Tibial artery (tissue), 4 donors: ENCODE measurements at regions not wholly inside any gene's neighbourhood (a gene's known extent, or its start where the extent isn't known, plus 50 kb on each side); places are given as distances from the start of the nearest gene placed in this dataset.
A peak's percentile ranks its signal among the peaks of the same experiment; 100 is the strongest.
"Not testable (repeated sequence)": the region's sequence is repeated elsewhere in the genome, so short reads cannot be mapped to it uniquely, and the experiment has no call there.

Experiments
- DNase-seq, 2 donors: peaks; one replicate each; pipeline ENCODE4 v3.0.0-alpha.2; 2019
- H3K27ac ChIP-seq, 2 donors: fragments of 200-600 bp; sonication (generic) in 1 of 2; 1 replicate in 1 of 2; 2 replicates in 1 of 2; pipeline ENCODE4 v1.5.1; 2018 to 2019; ENCODE audit warnings: mild to moderate bottlenecking in 1 of 2
- H3K27me3 ChIP-seq, 2 donors: fragments of 200-600 bp; sonication (generic) in 1 of 2; one replicate each; pipeline versions ENCODE4 v1.5.1 to v1.6.0; 2016 to 2019
- H3K36me3 ChIP-seq, 3 donors: fragments of 200-600 bp; sonication (generic) in 2 of 3; one replicate each; pipeline ENCODE4 v1.5.1; 2016 to 2019; ENCODE audit warnings: mild to moderate bottlenecking in 2 of 3
- H3K4me1 ChIP-seq, 4 donors: fragments of 200-600 bp; sonication (generic) in 2 of 4; 1 replicate in 3 of 4; 2 replicates in 1 of 4; pipeline ENCODE4 v1.5.1; 2016 to 2019
- H3K4me3 ChIP-seq, 2 donors: fragments of 200-600 bp; sonication (generic) in 1 of 2; 1 replicate in 1 of 2; 2 replicates in 1 of 2; pipeline ENCODE4 v1.5.1; 2018 to 2019; ENCODE audit warnings: mild to moderate bottlenecking in 2 of 2
- H3K9me3 ChIP-seq, 3 donors: fragments of 200-600 bp; sonication (generic) in 1 of 3; one replicate each; pipeline ENCODE4 v1.5.1; 2016 to 2019
- intact Hi-C: fragments of 100-400 bp; cut with DNase I; formaldehyde crosslinking; loops from one replicate; pipeline ENCODE4 v1.15.0; 2023; ENCODE audit warnings: low total_unique reads
- TF ChIP-seq, protein P1 (sequence below), 2 experiments: fragments of 200-600 bp in 1 of 2; fragments of 450-650 bp in 1 of 2; IDR thresholded peaks; one replicate each; pipeline ENCODE4 v1.5.1; 2017 to 2019; ENCODE audit warnings: antibody characterized with exemption in 2 of 2, mild to moderate bottlenecking in 1 of 2, moderate library complexity in 1 of 2

- Histone ChIP-seq H3K9me3 (no peaks in the 10 kb centered on the region), H3K4me1 (peaks cover 0 to 12% (median 3%) of the 10 kb centered on the region in 4 donors), H3K4me3 (no peak overlapping the region), H3K36me3 (no peaks in the 10 kb centered on the region), H3K27ac (no peak overlapping the region), H3K27me3 (no peaks in the 10 kb centered on the region)
- TF ChIP-seq, protein P1, sequence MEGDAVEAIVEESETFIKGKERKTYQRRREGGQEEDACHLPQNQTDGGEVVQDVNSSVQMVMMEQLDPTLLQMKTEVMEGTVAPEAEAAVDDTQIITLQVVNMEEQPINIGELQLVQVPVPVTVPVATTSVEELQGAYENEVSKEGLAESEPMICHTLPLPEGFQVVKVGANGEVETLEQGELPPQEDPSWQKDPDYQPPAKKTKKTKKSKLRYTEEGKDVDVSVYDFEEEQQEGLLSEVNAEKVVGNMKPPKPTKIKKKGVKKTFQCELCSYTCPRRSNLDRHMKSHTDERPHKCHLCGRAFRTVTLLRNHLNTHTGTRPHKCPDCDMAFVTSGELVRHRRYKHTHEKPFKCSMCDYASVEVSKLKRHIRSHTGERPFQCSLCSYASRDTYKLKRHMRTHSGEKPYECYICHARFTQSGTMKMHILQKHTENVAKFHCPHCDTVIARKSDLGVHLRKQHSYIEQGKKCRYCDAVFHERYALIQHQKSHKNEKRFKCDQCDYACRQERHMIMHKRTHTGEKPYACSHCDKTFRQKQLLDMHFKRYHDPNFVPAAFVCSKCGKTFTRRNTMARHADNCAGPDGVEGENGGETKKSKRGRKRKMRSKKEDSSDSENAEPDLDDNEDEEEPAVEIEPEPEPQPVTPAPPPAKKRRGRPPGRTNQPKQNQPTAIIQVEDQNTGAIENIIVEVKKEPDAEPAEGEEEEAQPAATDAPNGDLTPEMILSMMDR (IDR thresholded peaks at IDR 0.05), result no peak
- intact Hi-C loops, result no loop called here
- DNase-seq, result no peak
Observed at GRCh38 chr16:29304251-29304650, 102.3 kb downstream of the NPIPB11 start.

- Histone ChIP-seq H3K4me1 (peaks cover 0 to 12% (median 3%) of the 10 kb centered on the region in 4 donors), H3K4me3 (no peak overlapping the region), H3K27ac (no peak overlapping the region), H3K27me3 (no peaks in the 10 kb centered on the region), H3K36me3 (no peaks in the 10 kb centered on the region), H3K9me3 (no peaks in the 10 kb centered on the region)
- no peak for DNase-seq
- TF ChIP-seq, protein P1 (IDR thresholded peaks at IDR 0.05), result no peak
- intact Hi-C loops, result no loop called here
Observed at GRCh38 chr16:29303520-29303919, 103.0 kb downstream of the NPIPB11 start.

DNA sequence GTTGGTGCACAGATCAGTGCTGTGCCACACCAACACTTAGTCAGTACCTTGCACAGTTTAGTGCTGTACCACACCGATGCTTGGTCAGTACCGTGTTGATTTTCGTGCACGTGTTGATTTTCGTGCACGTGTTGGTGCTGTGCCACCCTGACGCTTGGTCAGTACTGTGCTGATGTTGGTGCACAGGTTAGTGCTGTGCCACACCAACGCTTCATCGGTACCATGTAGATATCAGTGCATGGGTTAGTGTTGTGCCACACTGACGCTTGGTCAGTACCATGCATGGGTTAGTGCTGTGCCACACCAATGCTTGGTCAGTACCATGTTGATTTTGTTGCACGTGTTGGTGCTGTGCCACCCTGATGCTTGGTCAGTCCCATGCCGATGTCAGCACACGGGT is 103.5 kb downstream of the NPIPB11 start:
- TF ChIP-seq, protein P1 (IDR thresholded peaks at IDR 0.05), result no peak
- Histone ChIP-seq H3K27me3 (no peaks in the 10 kb centered on the region), H3K36me3 (no peaks in the 10 kb centered on the region), H3K4me3 (no peak overlapping the region), H3K27ac (no peak overlapping the region), H3K9me3 (no peaks in the 10 kb centered on the region), H3K4me1 (peaks cover 0 to 12% (median 3%) of the 10 kb centered on the region in 4 donors)
- intact Hi-C loops, result no loop called here
- DNase-seq, result no peak

- peaks cover 0 to 12% (median 3%) of the 10 kb centered on the region in 4 donors for H3K4me1 ChIP-seq
- H3K4me3 ChIP-seq, intact Hi-C loops, H3K27me3 ChIP-seq, H3K36me3 ChIP-seq, H3K9me3 ChIP-seq, DNase-seq, H3K27ac ChIP-seq: not testable (repeated sequence)
Observed at GRCh38 chr16:29302433-29302832, 104.1 kb downstream of the NPIPB11 start.

DNA sequence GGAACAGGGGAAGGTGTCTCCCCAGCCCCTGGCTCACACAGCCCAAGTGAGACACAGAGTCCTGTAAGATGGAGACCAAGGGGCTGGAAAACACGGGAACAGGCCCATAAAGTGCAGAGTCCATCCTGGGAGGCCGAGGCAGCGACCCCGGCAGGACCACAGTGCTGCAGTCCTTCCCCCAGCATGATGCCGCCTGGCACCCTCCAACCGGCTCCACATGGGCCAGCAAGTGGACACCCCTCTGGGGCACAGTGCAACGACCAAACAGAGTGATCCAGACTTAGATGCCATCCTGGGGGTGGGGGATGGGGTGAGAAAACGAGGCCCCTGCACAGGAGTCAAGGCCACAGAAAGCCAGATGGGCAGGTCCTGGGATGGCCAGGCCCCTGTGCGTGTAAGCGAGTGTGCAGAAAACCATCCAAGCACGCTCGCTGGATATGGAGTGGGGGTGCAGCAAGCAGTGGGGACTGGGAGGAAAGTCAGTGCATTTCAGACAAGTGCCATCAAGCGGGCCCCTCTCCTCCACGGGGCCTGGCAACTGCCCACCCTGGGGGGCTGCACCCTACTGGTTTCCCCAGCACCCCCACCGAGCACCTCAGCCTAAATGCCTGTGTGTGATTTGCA is 104.7 kb downstream of the NPIPB11 start:
- H3K36me3 ChIP-seq, intact Hi-C loops, H3K27ac ChIP-seq, H3K9me3 ChIP-seq, H3K4me3 ChIP-seq, DNase-seq, H3K27me3 ChIP-seq: not testable (repeated sequence)
- peaks cover 0 to 12% (median 3%) of the 10 kb centered on the region in 4 donors for H3K4me1 ChIP-seq

DNA sequence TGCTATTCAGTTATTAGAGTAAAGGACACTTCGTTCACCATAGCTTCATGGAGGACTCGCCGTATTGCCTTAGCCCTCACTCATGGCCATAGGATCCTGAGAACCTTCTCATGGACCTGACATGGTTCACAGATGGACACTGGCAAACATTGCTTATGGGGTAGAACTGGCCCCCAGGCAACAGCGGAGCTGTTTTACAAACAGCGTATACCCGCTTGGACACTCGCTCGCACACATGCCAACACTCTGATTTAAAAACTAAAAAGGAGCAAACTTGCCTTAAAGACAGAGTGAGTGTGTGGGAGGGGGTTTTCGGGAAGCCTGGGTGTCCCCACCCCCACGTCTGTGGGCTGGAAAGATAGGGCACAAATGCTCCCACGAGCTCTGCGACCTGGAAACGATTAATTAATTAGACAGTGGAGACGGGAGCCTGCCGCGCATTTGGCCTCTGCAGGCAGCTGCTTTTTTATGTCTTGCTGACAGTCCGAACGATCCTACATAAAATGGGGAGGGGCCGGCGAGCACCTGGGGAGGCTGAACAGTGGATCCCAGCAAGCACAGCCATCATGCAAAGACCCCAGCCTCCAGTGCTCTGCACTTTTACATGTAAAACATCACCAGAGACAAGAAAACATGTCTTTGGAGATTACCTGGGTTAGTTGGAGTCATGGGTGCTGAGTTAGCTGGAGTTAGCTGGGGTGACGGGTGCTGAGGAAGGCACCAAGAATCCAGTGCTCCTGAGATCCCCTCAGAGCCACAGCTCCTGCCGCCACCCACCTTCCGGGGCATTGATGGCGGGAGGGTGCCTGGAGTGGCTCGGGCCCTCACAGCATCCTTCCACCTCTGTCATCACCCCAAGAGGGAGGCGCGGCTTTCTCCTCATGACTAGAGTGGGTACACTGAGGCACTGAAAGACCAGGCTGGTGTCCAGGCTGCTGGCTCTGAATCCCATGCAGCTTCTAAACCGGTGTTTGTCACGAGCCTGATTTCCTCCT is 105.7 kb downstream of the NPIPB11 start:
- peak overlapping the region; percentile 39 to 64 for H3K27ac ChIP-seq
- DNase-seq, H3K4me3 ChIP-seq, H3K27me3 ChIP-seq, H3K36me3 ChIP-seq, H3K9me3 ChIP-seq, intact Hi-C loops: not testable (repeated sequence)
- peaks cover 0 to 12% (median 3%) of the 10 kb centered on the region in 4 donors for H3K4me1 ChIP-seq

GRCh38 chr16:29300030-29300491 is 106.5 kb downstream of the NPIPB11 start:
- intact Hi-C loops, result not testable (repeated sequence)

DNA sequence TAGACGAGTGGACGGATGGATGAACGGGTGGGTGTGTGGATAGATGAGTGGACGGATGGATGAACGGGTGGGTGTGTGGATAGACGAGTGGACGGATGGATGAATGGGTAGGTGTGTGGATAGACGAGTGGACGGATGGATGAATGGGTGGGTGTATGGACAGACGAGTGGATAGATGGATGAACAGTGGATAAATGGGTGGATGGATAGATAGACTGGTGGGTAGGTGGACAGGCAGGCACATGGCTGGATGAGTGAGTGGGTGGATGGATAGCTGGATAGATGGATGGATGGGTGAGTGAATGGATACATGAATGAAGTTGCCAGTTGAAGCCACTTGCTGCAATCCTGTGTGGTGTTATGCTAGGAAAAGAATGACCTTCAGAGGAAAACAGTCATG is 107.5 kb downstream of the NPIPB11 start:
- H3K9me3 ChIP-seq, H3K27ac ChIP-seq, H3K27me3 ChIP-seq, H3K36me3 ChIP-seq, intact Hi-C loops, DNase-seq, H3K4me3 ChIP-seq: not testable (repeated sequence)
- H3K4me1 ChIP-seq, result peaks cover 0 to 12% (median 3%) of the 10 kb centered on the region in 4 donors

More at GRCh38 chr16:29300030-29300491, 106.5 kb downstream of the NPIPB11 start:
- peak; percentile 86 to 89 for DNase-seq
- H3K36me3 ChIP-seq, H3K27me3 ChIP-seq, H3K9me3 ChIP-seq, H3K4me3 ChIP-seq: not testable (repeated sequence)
- Histone ChIP-seq H3K27ac (peak overlapping the region; percentile 39 to 64), H3K4me1 (peaks cover 0 to 12% (median 3%) of the 10 kb centered on the region in 4 donors)

- intact Hi-C loops, H3K4me3 ChIP-seq, H3K36me3 ChIP-seq, DNase-seq, H3K9me3 ChIP-seq, H3K27me3 ChIP-seq, H3K27ac ChIP-seq: not testable (repeated sequence)
- peaks cover 0 to 12% (median 4%) of the 10 kb centered on the region in 4 donors for H3K4me1 ChIP-seq
Observed at GRCh38 chr16:29298307-29298706, 108.2 kb downstream of the NPIPB11 start.

DNA sequence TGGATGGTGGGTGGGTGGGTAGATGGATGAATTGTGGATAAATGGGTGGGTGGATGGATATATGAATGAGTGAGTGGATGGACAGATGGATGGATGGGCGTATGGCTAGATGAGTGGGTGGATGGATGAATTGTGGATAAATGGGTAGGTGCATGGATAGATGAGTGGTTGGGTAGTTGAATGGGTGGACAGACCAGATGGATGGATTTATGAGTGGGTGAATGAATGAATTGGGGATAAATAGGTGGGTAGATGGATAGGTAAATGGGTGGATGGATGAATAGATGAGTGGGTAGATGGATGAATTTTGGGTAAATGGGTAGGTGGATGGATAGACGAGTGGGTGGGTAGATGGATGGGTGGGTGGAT is 108.7 kb downstream of the NPIPB11 start:
- H3K4me1 ChIP-seq, result peaks cover 0 to 12% (median 6%) of the 10 kb centered on the region in 4 donors
- H3K36me3 ChIP-seq, H3K27ac ChIP-seq, H3K4me3 ChIP-seq, H3K27me3 ChIP-seq, intact Hi-C loops, DNase-seq, H3K9me3 ChIP-seq: not testable (repeated sequence)
